GM21526 (cell line): ENCODE measurements at regions not wholly inside any gene's neighbourhood (a gene's known extent, or its start where the extent isn't known, plus 50 kb on each side); places are given as distances from the start of the nearest gene placed in this dataset.

Experiments used
- ATAC-seq: cut with Tn5 transposase; IDR thresholded peaks from one replicate; pipeline ENCODE4 v1.9.1; 2021; ENCODE audit warnings: moderate library complexity; ENCODE audit not compliant: unreplicated experiment, low FRiP score

DNA sequence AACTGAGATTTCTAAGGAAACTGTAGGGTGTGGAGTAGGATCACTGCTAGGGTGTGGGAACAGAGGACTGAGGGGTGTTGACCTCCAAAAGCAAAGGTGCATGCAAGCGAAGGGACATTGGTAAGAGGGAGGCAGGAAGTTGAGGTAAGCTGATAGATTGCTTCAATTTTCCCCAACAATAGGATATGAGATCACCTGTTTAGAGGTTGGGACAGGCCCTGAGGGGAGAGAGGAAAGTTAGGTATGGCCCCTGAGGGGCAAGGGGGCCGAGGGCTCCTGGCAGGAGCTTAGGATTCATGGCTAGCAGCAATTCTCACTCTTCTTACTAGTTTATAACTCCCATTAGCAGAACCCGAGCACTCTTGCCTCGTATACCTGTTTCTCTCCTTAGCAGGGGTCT lies 106.8 kb upstream of the RPS6KA2 start:
- ATAC-seq: no peak

DNA sequence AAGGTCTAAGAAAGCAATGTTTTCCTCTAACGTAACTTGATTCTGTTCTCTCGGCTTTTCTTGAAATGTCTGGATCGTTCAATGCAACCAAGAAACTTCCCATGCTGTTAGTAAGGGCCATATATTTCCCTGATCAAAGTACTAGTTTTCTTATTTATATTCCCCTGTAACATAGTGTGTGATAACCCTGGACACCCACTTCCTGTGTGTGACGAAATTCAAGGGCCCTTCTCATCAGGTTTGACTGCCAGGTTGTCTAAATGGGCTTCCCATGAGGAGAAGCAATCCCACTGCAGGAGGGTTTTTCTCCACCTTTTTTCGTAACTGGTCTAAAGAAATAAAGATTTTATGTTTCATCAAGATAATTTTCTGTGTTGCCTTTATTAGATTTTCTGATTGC lies 102.6 kb upstream of the RPS6KA2 start:
- no peak for ATAC-seq

DNA sequence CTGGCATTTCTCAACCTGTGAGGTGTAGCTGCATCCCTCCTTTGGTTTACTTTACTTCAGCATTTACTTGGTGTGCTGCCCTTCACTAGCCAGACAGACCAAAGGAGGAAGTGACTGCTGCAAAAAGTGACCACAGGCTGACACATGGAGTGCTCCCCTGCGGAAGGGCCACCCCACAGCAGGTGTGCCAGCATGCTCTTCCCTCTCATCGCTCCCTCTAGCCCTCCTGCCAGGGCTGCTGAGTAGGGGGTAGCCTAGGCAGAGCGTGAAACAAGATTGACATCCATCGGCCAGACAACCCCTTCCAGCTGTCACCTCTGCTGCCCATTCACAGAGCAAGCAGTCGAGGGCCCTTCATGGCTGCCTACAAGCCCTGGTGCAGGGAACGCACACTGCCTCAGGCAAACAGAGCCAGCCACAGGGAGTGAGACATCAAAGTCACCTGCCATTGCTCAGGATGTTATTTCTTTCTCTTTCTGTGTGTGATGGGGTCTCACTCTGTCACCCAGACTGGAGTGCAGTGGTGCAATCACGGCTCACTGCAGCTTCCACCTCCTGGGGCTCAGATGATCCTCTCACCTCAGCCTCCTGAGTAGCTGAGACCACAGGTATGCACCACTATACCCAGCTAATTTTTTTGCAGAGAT lies 102.0 kb upstream of the RPS6KA2 start:
- no peak for ATAC-seq

DNA sequence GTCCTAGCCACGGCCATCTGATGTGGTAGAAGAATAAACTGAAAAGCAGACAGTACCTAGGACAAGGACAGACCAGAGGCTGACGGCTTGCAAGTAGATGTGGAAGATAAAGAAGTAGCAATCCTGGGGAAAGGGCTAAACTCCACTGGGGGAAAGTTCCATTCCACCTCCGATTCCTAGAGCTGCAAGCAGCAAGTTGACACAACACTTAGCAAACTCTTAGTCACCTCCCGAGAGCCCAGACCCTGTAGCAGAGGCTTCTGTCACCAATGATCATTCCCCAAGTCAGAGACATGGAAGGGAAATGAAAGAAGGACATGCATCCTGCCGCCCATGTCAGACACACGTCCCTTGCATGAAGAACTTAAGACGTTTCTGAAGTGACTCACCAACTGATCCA lies 99.2 kb upstream of the RPS6KA2 start:
- ATAC-seq: no peak

DNA sequence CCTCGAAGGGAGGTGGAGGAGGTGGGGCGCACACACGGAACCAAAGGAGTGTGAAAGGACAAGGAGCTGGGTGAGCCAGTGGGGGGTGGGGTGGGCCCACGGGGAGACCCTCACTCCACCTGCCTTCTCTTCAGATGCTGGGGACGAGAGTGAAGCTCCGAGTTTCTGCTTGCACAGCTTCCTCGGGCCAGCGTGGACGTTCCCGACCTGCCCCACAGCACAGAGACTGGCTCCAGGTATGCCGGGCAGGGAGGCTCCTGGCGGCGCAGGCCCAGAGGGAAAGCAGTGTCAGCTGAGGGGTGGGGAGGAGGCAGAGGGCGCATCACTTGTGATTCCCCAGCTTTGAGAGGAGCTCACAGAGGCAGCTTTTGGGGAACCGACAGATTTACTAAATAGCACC lies 98.5 kb upstream of the RPS6KA2 start:
- no peak for ATAC-seq

DNA sequence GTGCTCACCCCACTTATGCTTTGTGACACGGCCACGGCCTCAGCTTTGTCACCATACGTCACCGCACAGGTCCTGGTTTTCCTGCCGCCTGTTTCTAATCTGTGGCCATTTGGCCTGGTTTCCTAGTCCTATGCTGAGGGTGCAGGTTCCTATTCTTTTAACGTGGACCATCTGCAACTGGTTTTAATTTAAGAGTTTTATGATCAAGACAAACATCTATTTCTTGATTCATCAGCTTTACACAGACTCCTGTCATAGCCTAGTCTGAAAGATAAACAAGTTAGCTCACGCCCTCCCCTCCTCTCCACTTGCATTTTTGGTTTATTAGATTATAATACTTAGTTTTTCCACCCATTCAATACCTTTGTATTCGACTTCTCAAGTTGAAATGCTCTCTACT lies 97.5 kb upstream of the RPS6KA2 start:
- ATAC-seq: no peak

DNA sequence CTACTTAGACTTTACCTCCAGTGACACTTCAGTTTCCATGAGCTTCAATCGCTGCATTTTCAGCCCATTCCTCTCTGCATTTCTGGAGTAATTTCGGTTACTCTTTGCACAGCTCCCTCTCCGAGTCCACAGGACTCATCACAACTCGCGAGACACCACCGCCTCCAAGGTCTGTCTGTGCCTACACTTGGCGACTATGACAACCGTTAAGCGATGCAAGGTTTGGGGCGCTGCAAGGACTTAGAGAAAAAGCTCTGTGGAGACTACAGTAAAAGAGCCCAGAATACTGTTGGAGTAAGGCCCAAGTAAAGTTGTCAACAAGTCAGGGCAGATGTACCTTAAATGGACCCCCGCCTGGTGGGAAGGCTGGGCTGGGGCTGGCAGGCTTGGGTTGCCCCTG lies 95.7 kb upstream of the RPS6KA2 start:
- no peak for ATAC-seq

DNA sequence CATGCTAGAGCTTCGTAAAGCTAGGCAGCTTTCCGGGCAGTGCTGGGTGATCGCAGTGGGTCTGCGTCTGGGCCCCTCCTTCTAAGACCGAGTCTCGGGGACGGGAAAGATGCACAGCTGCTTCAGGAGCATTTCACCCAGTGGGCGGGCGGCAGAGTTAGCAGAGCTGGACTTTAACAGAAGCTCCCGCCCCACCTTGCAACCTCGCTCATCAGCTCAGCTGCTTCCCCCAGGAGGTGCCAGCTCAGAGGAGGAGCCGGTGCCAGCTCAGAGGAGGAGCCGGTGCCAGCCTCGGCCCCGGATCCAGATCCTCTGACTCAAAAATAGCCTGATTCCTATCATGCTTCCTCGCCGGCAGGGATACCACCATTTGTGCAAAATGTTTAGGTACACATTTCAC lies 94.5 kb upstream of the RPS6KA2 start:
- no peak for ATAC-seq

DNA sequence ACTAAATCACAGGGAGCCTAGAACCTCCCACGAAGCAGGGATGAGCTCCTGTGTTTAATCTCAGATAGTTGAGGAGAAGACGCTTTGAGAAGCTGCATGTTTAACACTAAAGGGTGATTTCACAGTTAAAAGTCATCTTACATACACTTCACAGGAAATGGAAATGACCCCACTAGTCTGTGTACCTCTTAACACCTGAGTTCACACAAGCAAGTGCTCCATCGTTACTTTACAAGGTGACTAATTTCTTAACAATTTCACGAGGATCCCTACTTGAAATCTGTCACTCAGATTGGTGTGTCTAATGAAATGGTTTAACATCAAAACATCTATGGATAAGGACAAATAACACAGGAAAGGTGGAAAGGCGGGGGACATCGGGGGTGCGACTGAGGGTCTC lies 93.8 kb upstream of the RPS6KA2 start:
- no peak for ATAC-seq

DNA sequence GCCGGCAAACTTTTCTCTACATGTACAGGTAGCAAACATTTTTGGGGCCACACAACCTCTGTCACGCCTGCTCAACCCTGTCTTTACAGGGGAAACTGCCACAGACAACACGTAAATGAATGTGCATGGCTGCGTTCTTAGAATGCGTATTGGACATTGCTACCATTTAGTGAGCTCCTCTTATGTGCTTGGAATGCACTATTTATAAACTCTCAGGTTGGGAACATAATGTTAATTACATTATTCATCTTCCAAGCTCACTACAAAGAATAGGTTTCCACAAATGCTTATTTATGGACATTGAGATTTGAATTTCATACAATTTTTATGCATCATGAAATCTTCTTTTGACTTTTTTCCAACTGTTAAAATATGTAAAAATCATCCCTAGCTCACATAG lies 92.0 kb upstream of the RPS6KA2 start:
- ATAC-seq: no peak

DNA sequence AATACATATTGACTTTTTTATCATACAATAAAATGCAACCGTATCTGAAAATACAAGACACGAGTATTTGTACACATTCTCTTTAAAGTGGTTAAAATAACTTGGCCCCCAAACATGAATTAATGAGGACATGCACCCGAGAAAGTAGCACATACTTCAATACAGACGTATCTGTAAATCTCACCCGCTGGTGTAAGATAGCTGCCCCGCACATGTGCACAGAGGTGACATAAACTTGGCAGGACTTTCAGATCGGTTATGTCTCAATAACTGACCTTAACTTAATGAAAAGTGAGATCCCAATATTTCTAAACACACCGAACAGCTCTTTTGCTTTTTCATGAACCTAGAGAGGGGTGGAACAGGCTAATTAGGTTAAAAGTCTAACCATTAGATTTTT lies 91.5 kb upstream of the RPS6KA2 start:
- ATAC-seq: no peak

DNA sequence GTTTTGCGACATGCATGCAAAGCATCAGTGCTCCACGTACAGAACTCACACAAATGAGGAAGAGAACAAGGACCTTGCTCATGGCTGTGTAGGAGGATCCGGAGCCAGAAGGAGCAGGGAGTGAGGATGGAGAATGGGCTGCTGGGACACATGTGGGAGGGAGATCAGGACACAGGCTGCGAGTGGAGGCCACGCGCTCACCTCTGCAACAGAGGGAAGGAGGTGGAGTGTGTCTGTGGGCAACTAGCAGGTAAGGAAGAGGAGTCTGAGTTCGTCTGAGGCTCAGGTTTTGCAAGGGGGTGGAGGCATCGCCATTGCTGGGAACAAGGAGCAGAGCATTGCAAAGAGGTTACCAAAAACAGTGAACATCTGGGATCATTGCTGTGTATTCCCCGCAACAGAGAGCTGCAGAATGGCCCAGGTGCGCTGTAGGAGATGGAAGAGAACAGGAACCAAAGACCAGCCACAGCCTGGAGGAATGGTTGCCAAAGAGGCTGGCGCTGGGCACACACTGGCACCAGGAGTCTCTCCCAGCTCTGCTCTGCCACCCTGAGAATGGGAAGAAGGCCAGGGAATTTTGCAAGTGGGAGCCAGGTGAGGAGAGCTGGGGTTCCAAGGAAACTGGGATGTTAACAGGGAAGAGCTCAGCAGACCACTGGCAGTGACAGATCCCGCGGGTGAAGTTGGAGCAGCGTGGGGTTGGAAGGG lies 90.0 kb upstream of the RPS6KA2 start:
- no peak for ATAC-seq

DNA sequence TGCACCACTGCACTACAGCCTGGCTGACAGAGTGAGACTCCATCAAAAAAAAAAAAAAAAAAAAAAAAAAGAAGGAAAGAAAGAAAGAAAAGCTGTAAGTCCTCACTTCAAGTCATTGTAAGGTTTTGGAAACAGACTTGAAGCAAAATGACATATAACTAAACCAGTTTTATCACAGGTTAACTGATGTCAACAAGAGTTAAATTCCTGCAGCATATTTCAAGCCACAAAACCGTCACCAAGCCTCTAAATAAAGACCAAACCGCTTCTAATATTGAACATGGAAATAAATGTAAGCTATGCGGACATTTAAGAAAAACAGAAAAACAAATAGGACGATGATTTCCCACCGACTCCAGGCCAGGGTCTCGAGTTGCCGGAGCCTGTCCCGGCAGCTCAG lies 88.9 kb upstream of the RPS6KA2 start:
- no peak for ATAC-seq

DNA sequence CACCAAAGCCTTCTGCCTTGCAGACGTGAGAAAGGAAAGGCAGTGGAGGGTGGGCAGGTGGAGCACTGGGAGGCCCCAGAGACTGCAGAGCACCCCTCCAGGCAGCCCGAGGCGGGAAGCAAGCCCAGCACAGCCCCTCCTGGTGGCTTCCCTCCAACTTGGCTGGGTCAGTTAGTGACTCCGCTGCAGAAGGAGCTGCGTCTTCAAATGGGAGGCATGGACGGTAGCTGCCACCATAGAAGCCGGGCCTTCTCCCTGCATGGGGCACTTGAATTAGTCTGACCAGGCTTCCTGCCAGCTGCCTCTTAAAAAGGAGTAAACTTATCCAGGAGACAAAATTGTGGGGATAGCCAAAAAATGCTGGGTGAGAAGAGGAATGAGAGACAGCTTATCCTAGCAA lies 88.0 kb upstream of the RPS6KA2 start:
- ATAC-seq: no peak

DNA sequence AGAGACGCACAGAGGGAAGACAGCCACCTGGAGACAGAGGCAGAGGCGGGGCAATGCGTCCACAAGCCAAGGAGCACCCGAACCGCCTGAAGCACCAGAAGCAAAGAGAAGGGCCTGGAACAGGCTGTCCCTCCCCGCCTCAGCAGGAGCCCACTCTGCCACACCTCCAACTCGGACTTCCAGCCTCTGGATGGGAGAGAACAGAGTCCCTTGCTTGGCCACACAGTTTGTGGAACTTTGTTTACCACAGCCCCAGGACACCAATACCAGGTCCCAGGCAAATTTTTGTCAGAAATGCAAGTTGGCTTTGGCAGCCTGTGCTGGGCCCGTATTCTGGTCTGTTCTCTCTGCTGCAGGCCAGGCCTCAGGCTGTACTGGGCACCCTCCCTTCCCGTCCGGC lies 87.5 kb upstream of the RPS6KA2 start:
- no peak for ATAC-seq

DNA sequence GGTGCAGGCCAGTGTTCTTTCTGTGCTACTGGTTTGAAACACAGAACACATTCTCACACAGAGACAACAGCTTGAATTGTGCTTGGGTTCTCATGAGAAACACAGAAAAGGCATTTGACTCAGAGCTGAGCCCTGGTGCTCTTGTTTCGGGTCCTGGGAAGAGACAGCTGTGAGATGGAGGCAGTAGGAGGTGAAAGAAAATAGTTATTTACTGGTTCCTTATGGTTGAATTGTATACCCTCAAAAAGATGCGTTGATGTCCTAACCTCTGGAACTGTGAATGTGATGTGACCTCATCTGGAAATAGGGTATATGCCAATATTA lies 87.1 kb upstream of the RPS6KA2 start:
- ATAC-seq: no peak

DNA sequence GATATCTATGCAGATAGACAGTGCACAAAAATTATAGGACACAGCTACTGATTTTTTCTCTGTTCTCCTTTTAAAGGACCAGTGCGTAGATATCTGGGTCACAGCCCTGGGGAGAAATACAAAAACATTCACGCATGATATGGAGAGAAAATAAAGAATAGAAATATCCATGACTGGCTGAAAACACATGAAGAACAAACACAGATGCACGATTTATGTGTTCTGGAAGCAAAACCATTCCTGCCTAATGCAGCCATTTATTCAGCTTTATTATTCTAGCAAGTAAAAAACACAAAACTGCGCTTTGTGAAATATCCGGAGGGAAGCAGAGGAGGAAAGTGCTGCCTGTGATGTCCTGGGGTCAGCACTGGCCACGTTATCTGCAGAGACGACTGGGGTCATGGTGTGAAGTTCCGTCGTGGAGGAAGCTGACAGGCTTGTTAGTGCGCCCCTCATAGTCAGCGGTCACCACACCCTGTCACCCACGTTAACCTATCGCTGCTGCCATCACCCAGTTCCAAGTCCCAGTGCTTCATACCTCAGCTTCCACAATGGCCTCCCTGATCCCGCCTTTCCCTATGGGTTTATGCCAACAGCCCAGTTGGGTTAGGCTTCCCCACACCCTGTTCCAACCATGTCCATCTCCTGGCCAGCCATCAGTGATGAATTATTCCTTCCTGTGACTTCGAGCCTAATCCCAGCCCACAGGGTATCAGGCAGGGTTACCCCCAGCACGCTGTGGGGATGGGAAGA lies 86.6 kb upstream of the RPS6KA2 start:
- no peak for ATAC-seq

DNA sequence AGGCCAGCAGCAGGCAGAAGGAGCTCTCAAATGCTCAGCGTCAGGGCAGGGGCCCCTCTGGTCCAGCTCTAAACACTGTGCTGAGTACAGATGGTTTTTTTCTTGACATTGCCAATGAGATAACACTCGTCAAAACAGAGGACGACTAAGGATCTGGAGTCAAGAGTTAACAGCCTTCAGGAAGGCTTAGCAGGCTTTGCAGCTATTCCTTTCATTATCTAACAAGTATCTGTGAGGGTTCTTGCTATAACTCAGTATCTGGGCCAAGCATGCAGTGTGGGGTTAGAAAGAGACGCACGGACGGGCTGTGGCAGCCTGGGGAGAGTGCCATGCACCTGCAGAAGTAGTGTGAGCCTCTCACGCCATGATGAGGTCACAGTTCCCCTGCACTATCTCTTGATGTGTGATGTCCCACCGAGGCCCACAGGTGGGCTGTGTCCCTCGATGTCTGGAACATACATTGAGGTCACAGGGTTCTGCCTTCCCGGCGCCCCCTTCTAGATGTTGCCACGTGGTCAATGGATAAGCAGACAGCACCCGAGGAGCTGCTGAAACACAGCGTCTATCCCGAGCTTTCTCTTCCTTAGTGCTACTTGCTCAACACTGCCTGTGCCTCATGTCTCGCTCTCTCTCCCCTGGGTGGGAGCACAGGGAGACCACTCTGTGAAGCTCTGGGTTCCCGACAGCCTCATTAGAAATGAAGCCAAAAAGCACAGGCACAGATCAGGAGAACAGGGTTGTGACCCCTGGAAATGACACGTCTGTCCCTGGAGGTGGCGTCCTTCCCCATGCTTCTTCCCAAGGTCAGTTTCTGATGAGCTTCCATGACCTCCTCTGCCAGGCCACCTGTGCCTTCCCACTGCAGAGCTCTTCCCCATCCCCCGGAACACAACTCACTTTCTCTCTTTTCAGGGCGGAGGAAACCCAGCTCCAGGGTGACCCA lies 85.5 kb upstream of the RPS6KA2 start:
- no peak for ATAC-seq

DNA sequence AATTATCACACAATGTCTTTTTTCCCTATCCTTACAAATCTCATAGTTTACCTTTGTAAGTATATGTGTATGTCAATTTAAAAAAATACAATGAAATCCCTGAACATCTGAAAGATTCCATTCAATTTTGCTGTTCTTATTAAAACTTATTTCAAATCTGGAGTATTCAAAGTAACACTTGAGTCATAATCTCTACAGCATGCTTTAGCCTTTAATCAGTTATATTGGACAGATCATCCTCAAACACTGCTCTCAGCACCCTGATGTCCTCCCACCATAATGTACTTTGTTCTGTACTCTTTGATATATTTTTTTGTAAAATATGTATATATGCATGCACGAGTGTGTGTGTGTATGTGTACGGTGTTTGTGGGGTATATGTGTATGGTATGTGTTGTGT lies 83.0 kb upstream of the RPS6KA2 start:
- ATAC-seq: no peak

DNA sequence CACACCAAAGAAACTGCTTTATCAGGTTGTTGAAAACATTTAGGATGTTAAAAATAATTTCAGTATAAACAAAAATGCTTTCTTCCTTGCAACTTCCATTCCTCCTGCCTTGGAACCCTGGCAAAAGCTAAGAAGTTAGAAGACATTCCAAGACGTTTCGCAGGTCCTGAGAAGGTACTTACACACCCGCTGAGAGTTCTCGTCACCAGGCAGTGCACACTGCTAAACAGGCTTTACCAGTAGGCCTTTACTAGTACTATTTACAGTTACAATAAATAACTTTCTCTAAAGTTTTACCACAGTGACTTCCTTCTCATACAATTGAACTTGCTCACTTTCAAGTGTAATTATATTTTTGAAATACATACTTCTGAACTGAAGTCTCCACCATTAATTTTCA lies 81.4 kb upstream of the RPS6KA2 start:
- no peak for ATAC-seq

DNA sequence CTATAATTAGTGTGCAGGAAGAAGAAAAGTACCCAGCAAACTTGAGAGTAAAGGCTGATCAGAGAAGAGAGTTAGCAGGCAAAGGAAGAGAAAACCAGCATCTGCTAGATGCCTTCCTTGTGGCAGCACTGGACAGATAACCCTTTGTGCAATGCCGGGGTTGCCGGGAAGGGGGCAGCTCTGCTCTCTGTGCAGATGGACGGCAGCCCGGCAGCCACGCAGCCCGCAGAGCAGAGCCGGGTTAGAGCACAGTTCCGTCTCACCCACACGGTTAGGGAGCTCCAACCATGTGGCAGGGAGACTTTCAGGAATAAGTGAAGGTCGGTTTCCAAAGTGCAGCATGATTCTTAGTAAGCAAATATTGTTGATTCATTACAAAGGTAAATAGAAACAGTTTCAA lies 80.0 kb upstream of the RPS6KA2 start:
- ATAC-seq: no peak
